ENCODE measurements at regions not wholly inside any gene's neighbourhood (a gene's known extent, or its start where the extent isn't known, plus 50 kb on each side); places are given as distances from the start of the nearest gene placed in this dataset.

GRCh38 chr2:19675856-19676460 is 225.8 kb downstream of the TTC32 start:
- no peak for DNase-seq

- DNase-seq: no peak
Measured at GRCh38 chr2:19675003-19675629, 226.7 kb downstream of the TTC32 start.

DNA sequence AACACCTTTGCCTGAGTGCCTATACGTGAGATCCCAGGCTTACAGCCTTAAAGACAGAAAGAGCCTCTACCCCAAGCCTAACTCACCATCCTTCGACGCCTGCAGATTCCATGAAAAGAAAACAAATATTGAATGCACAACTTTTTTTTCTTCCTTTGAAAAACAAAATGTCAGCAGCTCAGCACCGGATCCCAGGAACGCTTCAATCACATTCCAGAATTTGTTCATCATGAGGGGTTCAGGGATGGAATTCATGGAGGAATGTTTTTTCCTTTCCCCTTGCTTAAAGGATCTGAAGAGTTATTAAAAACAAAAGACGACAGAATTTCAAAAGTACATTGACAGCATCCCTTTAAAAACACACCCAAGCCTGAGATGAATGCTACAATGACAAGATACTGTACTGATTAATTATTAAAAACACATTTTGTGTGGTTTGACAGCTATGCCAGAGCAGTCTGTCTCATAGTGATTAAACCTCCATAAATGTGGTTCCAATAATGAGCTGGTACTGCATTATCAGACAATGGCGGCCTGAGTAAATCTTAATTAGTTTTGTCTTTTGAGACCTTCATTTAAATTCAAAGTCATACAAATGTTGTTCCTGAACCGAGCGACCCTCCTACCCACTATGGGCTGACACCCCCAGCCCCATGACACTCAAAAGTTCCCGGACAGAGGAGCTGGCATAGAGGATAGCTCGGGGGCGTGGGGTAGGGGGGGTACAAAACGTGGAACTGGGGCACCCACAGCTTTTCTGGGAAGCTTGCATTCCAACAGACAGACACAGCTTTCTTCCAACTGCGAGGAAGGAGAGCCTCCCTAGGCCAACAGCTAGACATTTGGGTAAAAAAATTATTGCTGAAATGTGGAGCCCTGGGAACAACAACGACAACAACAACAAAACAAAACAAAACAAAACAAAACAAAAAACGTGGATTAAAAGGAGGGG is 227.5 kb downstream of the TTC32 start:
- DNase-seq: no peak

DNA sequence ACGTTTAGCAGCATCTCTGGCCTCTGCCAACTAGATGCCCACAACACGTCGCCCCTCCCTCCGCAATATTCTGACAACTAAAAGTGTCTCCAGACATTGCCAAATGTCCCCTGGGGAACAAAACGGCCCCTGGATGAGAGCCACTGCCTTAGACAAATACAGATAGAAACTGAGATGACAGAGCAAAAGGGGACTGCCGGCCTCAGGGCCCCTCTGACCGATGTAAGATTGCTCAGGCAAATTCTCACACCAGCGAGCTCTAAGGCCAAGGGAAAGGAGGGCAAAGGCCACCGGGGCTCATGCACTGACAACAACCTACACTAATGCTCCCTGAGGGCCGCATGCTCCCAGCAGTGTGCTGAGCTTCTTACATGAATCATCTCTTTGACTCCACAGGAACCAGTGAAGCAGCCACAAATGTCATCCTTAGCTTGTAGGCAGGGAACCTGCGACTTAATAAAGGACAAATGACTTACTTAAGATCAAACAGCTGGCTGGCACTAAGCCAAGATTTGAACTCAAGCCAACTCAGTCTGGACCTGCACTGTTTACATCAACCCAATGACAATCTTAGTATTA is 228.5 kb downstream of the TTC32 start:
- DNase-seq: no peak

- DNase-seq: no peak
Measured at GRCh38 chr2:19671916-19672315, 229.9 kb downstream of the TTC32 start.

DNA sequence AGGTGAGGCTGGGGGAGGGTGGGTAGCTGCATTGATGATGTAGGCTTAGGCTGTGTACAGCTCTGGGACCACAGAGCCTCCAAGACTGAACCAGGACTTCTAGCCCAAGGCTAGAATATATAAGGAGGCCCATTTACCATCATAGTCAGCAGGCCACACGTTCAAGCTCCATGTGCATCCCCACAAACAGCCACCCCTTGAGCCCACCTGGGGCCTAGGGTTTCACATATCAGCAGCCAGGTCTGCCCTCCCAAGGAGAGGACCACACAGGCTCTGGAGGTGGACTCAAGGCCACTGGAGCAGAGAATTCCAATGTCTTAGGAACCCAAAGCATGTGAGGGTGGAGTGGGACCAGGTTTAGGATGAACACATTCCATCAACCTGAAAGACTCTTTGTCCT is 230.5 kb downstream of the TTC32 start:
- no peak for DNase-seq

- DNase-seq: no peak
Measured at GRCh38 chr2:19670303-19670702, 231.5 kb downstream of the TTC32 start.

- DNase-seq: no peak
Measured at GRCh38 chr2:19669559-19669958, 232.2 kb downstream of the TTC32 start.

- no peak for DNase-seq
Measured at GRCh38 chr2:19669126-19669525, 232.7 kb downstream of the TTC32 start.

GRCh38 chr2:19667536-19667949 is 234.2 kb downstream of the TTC32 start:
- no peak for DNase-seq

DNA sequence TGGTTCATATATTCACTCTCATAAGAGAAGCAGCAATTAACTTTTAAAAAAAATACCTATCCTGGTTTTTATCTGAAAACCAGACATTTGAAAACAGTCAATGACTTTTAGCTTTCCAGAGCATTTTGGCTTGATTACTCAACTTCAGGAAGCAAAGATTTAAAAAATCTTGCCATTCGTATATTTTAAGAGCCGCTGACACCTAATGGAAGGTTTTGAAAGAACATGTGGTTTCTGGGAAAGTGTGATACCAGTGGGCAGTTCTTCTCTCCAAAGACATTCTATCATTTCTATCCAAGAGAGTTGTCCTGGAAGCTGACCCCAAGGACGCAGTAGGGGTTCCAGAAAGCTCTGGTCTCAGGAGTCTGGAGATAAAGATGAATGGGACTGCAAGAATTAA is 234.7 kb downstream of the TTC32 start:
- DNase-seq: no peak

GRCh38 chr2:19664646-19665045 is 237.1 kb downstream of the TTC32 start:
- no peak for DNase-seq

DNA sequence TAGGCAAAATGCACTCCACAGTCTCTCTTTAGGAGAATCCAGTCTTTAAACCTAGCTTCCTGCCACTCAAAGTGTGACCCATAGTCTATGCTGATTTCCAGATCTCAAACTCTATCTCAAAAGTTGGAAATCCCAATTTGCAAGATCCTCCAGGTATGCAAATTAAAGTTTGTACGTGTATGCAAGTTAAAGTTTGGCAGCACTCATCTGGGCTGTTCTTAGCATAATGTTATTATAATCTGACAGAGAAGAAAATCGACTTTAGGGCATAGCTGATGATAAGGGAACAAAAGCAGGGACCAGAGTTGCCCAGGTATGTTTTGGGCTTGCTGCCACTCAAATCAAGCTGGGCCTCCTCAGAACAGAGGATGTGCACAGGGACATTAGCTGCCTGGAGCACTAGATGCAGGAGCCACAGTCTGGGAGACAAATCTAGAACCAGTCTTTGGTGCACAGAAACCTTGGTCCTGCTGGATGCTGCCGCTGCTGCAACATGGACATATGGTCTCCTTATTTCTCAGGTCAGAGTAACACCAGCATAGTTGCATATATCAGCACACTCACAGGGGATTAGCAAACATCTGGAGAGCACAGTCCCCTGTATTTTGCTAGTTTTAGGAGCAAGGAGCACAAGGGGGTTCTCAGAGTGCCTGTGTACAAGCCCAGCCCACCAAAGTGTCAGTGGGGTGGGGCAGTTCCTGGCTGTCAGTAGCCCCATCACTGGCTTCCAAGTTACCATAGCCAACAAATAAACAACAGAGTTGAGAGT is 242.6 kb downstream of the TTC32 start:
- DNase-seq: no peak

- no peak for DNase-seq
Measured at GRCh38 chr2:19656011-19656410, 245.8 kb downstream of the TTC32 start.

DNA sequence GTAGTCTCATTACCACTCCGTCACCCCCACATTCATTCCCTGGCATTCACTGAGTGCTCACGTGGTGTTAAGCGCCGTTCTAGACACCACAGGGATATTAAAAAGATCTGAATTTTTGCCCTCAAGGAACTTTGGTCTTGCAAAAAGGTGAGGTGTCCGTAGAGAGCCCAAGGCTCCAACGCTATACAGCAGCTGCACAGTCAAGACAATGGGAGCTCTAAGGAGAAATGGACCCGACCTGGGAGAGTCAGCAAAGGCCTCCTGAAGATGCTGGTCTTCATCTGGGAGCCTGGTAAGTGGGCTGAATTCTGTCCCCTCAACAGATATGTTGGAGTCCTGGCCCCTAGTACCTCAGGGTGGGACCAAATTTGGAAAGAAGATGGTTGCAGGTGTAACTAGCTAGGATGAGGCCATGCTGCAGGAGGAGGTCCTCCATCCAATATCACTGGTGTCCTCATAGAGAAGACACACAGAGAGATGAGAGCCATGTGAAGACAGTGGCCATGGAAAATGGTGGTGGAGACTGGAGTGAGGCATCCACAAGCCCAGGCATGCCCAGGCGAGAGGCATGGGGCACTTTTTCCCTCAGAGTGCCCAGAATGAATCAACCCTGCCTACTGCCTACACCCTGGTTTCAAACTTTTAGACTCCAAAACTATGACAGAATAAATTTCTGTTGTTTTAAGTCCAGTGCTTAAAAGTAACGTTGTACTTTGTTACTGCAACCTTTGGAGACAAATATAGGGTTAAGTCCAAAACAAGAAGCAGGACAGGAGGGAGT is 247.3 kb downstream of the TTC32 start:
- DNase-seq: no peak

DNA sequence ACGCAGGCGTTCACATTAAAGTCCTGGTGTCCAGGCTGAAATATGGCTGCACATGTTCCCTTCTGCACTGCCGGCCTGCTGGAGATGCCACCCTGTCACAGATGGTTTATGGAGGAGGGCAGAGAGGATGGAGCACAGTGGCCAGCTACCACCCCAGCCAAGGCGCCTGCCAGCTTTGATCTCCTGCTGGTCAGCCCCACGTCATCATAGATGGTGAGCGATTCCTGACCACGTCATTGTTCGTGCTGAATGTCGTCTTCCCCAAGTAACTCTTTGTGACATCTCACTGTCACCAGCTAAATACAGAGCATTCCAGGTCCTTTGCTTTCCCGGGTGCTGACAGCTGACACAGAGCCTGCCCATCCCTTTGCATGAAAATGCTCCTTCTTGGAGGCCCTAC is 248.3 kb downstream of the TTC32 start:
- DNase-seq: no peak

GRCh38 chr2:19652811-19653210 is 249.0 kb downstream of the TTC32 start:
- DNase-seq: no peak

- no peak for DNase-seq
Measured at GRCh38 chr2:19651466-19651865, 250.3 kb downstream of the TTC32 start.

- no peak for DNase-seq
Measured at GRCh38 chr2:19649785-19650380, 251.9 kb downstream of the TTC32 start.

- no peak for DNase-seq
Measured at GRCh38 chr2:19649142-19649541, 252.6 kb downstream of the TTC32 start.

- no peak for DNase-seq
Measured at GRCh38 chr2:19648583-19648982, 253.2 kb downstream of the TTC32 start.

DNA sequence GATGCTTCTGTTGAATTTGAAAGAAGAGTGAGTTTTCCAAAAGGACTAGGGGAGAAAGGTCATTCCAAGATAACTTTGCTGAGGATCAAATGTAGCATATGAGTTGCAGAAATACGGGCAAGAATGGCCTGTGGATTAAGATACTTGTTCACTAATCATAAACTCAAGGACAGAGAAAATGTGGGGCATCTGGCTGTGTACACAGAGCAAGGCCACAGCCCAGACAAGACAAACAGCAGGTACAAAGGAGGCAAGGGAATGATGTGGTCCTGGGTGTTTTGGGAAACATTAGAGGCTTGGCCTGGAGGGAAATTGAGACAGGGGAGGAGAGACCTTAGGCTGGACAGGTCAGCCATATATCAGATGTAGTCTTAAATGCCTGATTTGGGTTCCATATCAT is 254.8 kb downstream of the TTC32 start:
- DNase-seq: no peak
